HK-2 (cell line): ENCODE measurements at regions not wholly inside any gene's neighbourhood (a gene's known extent, or its start where the extent isn't known, plus 50 kb on each side); places are given as distances from the start of the nearest gene placed in this dataset.
"Not testable (repeated sequence)": the region's sequence is repeated elsewhere in the genome, so short reads cannot be mapped to it uniquely, and the experiment has no call there.

ENCODE experiments used
- DNase-seq: peaks from one replicate; pipeline ENCODE4 v3.0.0-alpha.2; 2018; ENCODE audit not compliant: unreplicated experiment

GRCh38 chr10:78648256-78648860 lies 420.4 kb upstream of the ZMIZ1 start:
- no peak for DNase-seq

- DNase-seq, result no peak
These were observed 419.3 kb upstream of the ZMIZ1 start for GRCh38 chr10:78649429-78649828.

DNA sequence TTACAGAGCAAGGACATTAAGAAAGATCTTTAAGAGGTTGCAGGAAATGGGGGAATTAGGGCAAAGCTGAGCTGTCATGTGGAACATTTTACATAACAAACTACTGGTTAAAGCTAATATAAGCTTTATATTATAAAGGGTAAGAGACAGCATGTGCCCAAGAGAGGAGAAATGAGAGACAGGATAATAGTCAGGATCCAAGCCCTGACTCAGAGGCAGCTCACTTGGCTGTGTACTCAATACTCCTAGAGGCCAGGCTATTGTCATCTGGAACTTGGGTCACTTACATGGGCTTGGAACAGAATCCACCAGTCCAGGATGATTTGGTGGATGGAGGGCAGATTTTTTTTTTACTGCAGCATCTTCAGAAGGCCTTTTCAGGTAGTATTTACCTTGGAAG lies 418.6 kb upstream of the ZMIZ1 start:
- no peak for DNase-seq

- no peak for DNase-seq
These were observed 417.5 kb upstream of the ZMIZ1 start for GRCh38 chr10:78651287-78651686.

- DNase-seq, result no peak
These were observed 415.2 kb upstream of the ZMIZ1 start for GRCh38 chr10:78653555-78653954.

DNA sequence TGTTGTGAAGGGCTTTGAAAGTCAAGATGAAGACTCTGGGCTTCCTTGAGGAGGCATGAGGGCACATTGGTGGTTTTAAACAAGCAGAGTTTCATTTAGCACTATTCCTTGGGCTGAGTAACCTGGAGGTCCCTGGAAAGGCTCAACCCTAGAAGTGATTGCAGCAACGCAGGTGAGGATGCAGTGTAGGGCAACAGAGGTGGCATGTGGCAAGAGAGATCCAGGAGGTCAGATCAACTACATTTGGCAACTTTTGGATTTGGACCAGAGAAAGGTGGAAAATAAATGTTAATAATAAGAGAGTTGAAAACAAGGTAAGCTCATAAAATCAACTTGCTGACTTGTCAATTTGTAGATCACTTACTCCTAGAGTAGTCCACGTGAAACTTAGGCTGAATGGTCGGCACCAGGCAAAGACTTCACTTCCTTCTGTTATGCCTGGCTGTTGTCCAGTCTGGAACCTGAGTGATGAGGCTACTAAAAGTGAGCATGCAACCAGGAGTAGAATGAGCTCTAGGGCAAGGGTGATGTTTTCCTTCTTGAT lies 414.6 kb upstream of the ZMIZ1 start:
- DNase-seq, result no peak

DNA sequence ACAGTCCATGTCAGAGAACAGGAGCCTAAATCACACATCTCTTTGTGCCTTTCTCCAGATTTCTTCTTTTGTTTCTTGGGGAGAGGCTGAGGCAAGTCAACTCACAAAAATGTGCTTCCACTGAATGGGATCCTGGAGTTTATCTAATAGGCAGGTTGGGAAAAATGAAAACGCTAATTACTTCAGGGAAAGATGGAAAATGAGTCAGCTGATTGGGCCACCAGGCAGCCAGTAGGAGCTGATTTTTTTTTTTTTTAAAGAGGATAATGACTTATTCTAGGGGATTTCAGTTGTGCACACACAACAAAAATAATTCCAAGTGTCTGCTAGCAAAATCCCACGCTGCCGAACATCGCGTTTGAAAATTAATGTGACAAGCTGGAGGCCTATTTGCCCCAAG lies 412.8 kb upstream of the ZMIZ1 start:
- DNase-seq, result no peak

GRCh38 chr10:78656417-78657162 lies 412.2 kb upstream of the ZMIZ1 start:
- DNase-seq, result no peak

- DNase-seq, result peak; percentile 60
These were observed 411.5 kb upstream of the ZMIZ1 start for GRCh38 chr10:78657163-78657861.

GRCh38 chr10:78657862-78658165 lies 411.0 kb upstream of the ZMIZ1 start:
- no peak for DNase-seq

DNA sequence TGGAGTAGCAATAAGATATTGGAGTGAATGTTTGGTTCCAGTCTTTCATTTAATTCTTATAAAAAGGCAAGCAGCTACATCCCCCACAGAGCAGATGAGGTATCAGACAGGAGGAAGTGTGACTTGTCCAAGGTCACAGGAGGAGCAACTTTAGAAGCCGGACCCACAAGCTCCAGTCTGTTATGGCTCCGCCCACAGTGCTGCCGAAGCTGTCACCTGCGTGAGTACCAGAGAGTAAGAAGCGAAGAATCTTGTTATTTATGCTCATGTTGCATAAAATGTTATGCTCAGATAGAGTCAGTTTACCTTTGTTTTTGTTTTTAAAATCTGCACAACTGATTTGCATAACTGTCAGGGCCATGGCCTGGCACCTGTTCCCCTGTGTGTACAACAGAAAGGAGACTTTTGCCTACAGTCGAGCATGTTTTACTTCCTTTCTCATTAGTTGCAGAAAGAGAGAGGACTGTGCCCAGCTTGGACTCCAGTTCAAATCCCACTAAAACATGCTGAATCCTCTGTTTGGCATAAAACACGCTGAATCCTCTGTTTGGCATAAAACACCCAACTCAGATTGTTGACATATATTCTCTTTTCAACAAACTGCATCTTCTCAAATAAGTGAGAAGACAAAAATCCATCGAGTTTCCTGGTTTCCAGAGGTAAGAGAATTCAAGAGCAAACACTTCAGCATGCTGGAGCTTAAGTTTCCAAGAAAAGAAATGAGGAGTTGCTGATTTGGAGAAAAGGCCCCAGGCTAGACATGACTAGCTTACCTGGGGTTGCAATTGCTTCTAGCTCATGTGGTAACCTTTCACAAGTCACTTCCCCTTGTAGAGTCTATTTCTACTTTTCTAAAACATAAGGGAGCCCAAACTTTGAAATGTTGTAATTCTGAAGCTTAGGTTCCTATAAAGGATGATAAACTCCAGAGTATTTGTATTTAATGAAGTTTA lies 409.8 kb upstream of the ZMIZ1 start:
- no peak for DNase-seq

GRCh38 chr10:78659598-78659967 lies 409.2 kb upstream of the ZMIZ1 start:
- DNase-seq, result no peak

DNA sequence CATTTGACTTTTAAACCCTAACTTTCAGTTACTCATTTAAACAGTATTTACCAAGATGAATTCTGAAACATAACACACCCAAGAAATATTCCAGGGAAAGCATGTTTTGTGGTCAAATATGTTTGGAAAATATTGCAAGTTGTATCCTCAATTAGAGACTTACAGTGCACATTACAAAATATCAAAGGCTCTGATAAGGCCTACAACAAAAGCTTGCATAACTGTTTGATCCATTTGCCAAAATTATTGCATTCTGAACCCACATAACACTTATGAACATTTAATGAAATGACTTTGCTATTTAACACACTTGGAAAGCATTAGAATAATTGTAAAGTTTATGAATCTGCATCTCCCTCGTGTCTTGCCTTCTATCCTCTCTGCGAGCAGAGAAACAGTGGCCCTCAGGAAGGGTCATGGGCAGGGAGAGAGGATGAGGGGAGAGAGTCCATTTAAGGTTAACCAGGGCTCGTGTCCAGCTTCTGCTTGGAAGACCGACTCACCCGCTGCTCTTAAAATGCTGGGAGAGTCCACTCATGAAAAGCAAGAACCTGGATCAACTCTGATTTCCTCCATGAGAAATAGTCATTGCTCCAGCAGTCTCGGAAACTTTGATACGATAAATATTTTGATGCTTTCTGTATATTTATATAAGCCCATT lies 408.2 kb upstream of the ZMIZ1 start:
- DNase-seq, result no peak

DNA sequence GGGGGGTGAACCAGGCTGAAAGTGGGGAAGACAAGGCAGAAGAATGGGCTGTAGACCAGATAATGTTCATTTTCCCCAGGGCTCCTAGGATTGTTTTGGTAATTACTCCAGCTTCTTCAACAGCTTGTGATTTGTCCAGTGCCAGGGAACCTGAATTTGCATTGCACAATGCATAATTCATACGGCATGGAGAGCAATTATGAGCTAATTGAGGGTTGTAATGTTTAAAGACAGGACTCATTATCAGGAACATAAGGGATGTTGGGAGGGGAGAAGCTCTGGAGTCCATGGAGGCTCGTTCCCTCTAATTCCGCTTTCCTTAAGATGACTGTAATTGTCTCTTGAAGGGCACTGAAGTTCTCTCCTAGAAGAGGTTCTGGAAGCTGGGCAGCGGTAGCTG lies 405.0 kb upstream of the ZMIZ1 start:
- DNase-seq, result no peak

DNA sequence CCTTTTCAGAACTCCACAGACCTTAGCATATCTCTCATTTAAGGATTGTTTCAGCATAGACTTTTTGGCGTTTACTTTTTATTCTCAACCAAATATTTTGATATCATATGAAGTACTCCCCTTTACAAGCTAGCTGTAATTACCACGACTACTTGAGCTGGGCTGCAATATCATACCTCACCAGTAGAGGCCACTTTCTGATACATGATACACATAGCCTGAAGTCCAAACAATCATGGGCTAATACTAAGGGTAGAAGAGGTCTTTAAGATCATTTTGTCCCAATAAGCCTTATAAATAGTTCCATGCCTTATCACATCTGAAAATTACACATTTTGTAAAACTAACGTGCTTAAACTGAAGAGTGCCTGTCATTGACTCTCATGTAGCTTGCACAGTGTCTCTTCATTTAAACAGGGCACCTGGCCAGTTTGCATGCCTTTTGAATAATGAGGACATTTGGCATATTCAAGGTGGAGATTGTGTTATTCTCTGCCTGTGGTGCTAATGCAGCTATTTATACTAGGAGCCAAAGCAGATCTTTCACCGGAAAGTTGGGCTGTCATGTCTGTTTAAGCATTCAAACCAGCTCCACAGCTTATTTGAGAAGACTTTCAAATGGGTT lies 403.7 kb upstream of the ZMIZ1 start:
- peak; percentile 29 for DNase-seq

GRCh38 chr10:78672918-78673317 lies 395.8 kb upstream of the ZMIZ1 start:
- DNase-seq, result no peak

DNA sequence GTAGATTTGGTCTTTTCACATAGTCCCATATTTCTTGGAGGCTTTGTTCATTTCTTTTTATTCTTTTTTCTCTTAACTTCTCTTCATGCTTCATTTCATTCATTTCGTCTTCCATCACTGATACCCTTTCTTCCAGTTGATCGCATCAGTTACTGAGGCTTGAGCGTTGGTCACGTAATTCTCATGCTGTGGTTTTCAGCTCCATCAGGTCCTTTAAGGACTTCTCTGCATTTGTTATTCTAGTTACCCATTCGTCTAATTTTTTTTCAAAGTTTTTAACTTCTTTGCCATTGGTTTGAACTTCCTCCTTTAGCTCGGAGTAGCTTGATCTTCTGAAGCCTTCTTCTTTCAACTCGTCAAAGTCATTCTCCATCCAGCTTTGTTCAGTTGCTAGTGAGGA lies 387.6 kb upstream of the ZMIZ1 start:
- DNase-seq, result not testable (repeated sequence)

DNA sequence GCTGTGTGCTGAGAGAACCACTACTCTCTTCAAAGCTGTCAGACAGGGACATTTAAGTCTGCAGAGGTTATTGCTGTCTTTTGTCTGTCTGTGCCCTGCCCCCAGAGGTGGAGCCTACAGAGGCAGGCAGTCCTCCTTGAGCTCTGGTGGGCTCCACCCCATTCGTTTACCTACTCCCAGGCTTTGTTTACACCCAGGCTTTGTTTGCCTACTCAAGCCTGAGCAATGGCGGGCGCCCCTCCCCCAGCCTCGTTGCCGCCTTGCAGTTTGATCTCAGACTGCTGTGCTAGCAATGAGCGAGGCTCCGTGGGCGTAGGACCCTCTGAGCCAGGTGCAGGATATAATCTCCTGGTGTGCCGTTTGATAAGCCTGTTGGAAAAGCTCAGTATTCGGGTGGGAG lies 386.8 kb upstream of the ZMIZ1 start:
- DNase-seq, result not testable (repeated sequence)

- DNase-seq, result no peak
These were observed 383.8 kb upstream of the ZMIZ1 start for GRCh38 chr10:78684947-78685346.

- DNase-seq, result no peak
These were observed 383.2 kb upstream of the ZMIZ1 start for GRCh38 chr10:78685466-78686103.
